Hindlimb muscle (tissue), 1 donor: ENCODE measurements at regions not wholly inside any gene's neighbourhood (a gene's known extent, or its start where the extent isn't known, plus 50 kb on each side); places are given as distances from the start of the nearest gene placed in this dataset.
A peak's percentile ranks its signal among the peaks of the same experiment; 100 is the strongest.

Experiments used
- DNase-seq: peaks from one replicate; pipeline ENCODE4 v3.0.0-alpha.2; 2013

DNA sequence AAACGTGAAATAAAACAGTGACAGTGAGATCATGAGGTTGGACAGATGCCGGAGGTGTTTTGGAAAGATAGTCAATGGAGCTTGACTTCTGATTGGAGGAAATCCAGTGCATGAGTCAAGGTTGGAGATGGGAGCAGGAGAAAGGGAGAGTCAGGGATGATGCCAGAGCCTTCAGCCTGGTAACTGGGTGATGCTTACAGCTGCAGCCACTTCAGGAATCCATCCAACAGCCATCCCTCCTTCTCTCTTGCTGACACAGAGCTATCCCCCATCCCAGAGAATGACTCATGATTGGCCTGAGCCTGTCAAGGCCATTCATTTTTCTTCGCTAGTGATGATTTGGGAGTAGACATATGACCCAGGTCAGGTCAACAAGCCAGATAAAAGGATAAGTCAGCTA lies 112.8 kb downstream of the SAMD5 start:
- peak; percentile 36 for DNase-seq

GRCh38 chr6:147621961-147622360 lies 113.5 kb downstream of the SAMD5 start:
- no peak for DNase-seq

DNA sequence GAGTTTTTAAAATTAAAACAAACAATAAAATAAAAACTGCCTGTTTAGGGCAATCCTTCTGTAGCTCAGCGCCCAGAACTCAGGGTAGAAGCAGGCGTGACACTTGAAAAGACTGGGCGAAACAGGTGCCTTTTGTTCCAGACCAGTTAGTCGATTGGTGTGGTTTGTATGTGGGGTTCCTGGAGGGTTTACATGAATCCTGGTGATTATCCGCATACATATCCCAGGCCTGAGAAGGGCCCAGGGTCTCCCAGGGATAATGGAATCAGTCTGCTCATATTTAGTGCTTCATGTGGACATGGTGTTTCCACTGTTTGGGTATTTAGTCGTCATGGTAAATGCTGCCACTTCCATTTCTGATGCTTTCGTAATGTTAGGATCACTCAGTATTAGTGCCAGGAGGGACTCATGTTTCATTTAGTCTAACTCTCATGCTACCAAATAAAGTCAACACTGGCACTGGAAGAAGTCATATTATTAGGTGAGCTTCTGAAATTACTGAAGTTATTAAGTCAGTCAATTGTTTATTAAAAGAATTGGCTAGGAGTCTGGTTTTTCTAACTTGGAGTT lies 116.5 kb downstream of the SAMD5 start:
- DNase-seq: no peak

DNA sequence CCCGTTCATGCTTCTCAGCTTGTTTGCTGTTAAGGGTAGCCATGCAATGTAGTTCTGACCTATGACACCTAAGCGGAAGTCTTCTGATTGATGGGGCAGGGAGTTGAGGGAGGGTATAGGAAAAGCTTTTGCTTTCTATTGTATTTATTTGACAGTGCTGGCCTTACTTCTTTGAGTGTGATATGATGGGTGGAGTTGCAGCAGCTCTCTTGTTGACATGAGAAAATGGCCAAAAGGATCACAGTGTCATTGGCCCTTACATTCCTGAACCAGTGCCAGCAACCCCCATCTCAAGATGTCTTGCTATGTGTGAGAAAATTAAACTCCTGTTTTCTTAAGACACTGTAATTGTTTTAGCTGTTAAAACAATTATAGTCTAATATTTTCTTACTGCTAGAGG lies 117.5 kb downstream of the SAMD5 start:
- no peak for DNase-seq

GRCh38 chr6:147627411-147627810 lies 118.9 kb downstream of the SAMD5 start:
- DNase-seq: no peak

DNA sequence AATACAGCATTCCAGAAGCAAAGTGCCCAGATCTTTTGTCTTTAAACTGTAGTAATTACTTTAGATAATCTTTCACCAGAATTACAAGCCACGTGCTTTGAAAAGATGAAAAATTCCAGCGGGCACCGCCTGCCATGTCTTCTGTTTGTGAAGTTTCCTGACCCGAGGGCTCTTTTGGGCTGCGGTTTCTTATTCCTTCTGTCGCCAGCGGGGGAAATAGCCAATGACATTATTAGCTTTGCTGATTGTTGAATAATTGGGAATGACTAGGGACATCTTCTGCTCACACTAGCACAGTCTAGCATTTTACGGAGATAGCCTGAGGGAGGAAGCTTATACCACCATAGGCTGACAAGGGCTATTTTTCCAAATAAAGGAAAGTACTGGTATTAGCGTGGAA lies 124.7 kb downstream of the SAMD5 start:
- DNase-seq: no peak

DNA sequence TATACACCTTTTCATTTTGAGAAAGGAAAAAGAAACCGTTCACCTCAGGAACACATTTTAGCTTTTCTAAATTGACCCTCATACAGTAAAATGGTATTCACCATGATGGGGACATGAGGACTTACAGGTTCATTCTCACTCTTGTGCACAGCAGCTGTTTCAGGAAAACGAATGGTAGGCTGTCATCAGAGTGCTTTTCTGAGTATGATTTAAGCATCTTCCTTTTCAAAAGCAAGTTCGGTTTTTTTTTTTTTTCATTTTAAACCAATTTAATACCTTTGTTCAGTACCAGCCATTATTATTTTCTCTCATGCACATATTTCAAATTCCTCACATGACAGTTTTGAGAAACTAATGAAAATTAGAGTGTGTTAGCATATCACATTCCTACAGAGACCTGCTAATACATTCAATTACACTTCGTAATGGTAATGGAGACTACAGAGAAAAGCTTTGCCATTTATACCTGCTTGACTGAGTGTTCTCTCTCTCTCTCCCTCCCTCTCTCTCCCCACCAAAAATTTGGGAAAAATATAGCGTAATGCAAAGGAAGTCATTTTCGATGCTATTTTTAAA lies 129.2 kb downstream of the SAMD5 start:
- DNase-seq: no peak

DNA sequence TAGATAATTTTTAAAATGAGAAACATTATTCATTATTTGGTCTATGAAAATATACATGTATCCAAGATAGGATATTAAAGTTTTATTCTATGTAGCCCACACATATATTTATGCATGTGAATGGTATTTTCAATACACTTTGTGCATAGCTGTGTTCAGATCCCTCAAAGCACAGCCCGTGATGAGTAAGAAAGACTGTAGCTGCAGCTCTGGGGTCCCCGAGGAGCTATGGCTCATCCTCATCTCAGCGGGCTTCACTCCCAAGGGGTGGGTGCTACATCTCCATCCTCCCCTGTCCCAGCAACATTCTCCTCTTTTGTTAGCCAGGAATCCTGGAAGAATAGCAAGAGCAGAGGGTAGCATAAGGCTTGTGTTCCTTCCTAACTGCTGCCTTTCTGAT lies 130.8 kb downstream of the SAMD5 start:
- DNase-seq: no peak

- DNase-seq: no peak
Measured at GRCh38 chr6:147640606-147641005, 132.1 kb downstream of the SAMD5 start.

DNA sequence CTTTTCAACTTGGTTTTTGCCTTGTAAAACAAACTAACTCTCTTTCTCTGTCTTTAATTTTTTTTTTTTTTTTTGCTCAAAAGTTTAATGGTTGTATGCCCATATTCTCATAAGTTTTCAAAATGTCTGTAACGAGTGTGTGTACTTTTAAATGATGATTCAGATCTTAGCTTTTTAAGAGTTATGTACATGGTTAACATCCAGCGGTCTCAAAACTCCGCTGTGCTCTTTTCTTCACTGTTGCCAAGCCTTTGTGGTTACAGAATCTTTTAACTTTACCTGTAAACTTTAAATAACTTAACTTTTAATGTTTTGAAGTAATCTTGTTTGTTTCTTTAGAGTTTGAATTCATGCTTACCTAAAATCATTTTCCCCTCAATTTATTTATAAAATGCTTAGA lies 133.0 kb downstream of the SAMD5 start:
- DNase-seq: no peak

DNA sequence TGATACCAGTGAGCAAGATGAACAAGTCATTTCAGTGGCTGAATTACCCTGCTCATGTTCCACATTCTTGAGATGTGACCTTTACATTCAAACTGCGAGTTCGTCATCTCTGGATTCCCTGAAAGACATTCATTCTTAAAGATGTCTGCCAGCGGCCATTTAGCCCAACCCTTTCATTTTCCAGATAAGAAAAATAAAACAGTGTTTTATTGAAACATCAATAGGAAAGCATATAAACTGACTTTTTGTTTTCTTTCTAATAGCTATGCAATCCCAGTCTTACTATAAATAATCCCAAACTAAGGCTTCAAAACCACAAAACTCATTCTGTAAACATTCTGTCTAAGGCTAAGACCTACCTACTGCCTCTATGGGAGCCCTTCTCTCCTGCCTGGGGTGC lies 134.0 kb downstream of the SAMD5 start:
- DNase-seq: no peak

GRCh38 chr6:147643341-147644200 lies 135.1 kb downstream of the SAMD5 start:
- DNase-seq: no peak

- DNase-seq: no peak
Measured at GRCh38 chr6:147648916-147649315, 140.4 kb downstream of the SAMD5 start.

GRCh38 chr6:147651249-147652063 lies 143.0 kb downstream of the SAMD5 start:
- DNase-seq: no peak

DNA sequence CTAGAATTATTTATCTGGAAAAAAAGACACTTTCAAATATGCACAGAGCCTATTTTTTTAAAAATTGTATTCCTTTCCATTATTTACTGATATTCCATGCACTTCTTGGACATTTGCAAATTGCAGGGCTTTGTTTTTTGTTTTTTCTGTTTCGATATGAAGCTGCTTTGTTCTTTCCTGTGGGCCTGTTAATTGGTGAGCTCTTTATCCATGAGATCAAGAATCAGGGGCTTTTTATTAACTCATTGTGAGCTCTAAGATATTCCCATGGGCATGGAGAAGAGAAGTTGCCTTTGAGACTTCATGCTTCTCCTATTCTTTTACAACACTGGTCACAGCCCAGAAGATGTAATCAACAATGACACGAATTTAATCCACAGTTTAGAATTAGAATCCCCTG lies 145.1 kb downstream of the SAMD5 start:
- no peak for DNase-seq

GRCh38 chr6:147654103-147654845 lies 145.8 kb downstream of the SAMD5 start:
- no peak for DNase-seq

- DNase-seq: no peak
Measured at GRCh38 chr6:147660334-147661311, 152.1 kb downstream of the SAMD5 start.

GRCh38 chr6:147662646-147663045 lies 154.2 kb downstream of the SAMD5 start:
- no peak for DNase-seq

DNA sequence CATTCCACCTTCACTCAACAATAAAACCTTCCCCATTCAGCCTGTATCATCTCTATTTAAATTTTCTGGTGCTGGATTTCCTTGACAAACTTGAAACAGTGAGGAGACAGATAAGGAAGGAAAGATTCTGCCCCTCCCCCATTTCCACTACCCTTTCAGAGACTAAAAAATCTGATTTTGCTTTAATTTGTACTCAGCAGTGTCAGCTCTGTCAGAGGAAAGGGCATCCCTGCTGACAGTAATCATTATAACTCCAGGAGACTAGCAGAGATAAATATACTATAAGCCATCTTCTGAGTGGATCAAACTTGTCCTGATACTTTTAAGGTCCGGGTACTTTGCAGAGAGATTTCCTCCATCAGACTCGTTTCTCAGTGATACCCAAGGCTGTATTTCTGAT lies 155.6 kb downstream of the SAMD5 start:
- no peak for DNase-seq

GRCh38 chr6:147666255-147666654 lies 157.8 kb downstream of the SAMD5 start:
- no peak for DNase-seq

GRCh38 chr6:147667082-147667481 lies 158.6 kb downstream of the SAMD5 start:
- no peak for DNase-seq
